GM21526 (cell line): ENCODE measurements at regions not wholly inside any gene's neighbourhood (a gene's known extent, or its start where the extent isn't known, plus 50 kb on each side); places are given as distances from the start of the nearest gene placed in this dataset.
"Not testable (repeated sequence)": the region's sequence is repeated elsewhere in the genome, so short reads cannot be mapped to it uniquely, and the experiment has no call there.

Experiments
- ATAC-seq: cut with Tn5 transposase; IDR thresholded peaks from one replicate; pipeline ENCODE4 v1.9.1; 2021; ENCODE audit warnings: moderate library complexity; ENCODE audit not compliant: unreplicated experiment, low FRiP score

- no peak for ATAC-seq
Observed at GRCh38 chr12:127480775-127481314, 786.1 kb upstream of the TMEM132C start.

- no peak for ATAC-seq
Observed at GRCh38 chr12:127482950-127483349, 784.0 kb upstream of the TMEM132C start.

- no peak for ATAC-seq
Observed at GRCh38 chr12:127485528-127485927, 781.4 kb upstream of the TMEM132C start.

- no peak for ATAC-seq
Observed at GRCh38 chr12:127487031-127487430, 779.9 kb upstream of the TMEM132C start.

GRCh38 chr12:127489061-127489460, 777.9 kb upstream of the TMEM132C start:
- ATAC-seq = no peak

GRCh38 chr12:127494961-127495915, 771.7 kb upstream of the TMEM132C start:
- ATAC-seq = no peak

GRCh38 chr12:127496255-127496654, 770.7 kb upstream of the TMEM132C start:
- no peak for ATAC-seq

GRCh38 chr12:127500512-127501035, 766.4 kb upstream of the TMEM132C start:
- ATAC-seq = no peak

- ATAC-seq = no peak
Observed at GRCh38 chr12:127501916-127502315, 765.1 kb upstream of the TMEM132C start.

GRCh38 chr12:127503246-127503645, 763.7 kb upstream of the TMEM132C start:
- no peak for ATAC-seq

GRCh38 chr12:127503996-127504395, 763.0 kb upstream of the TMEM132C start:
- ATAC-seq = not testable (repeated sequence)

- ATAC-seq = no peak
Observed at GRCh38 chr12:127504874-127505273, 762.1 kb upstream of the TMEM132C start.

- no peak for ATAC-seq
Observed at GRCh38 chr12:127507341-127507740, 759.6 kb upstream of the TMEM132C start.

- no peak for ATAC-seq
Observed at GRCh38 chr12:127509066-127509778, 757.7 kb upstream of the TMEM132C start.

- ATAC-seq = no peak
Observed at GRCh38 chr12:127515941-127516340, 751.0 kb upstream of the TMEM132C start.

GRCh38 chr12:127516467-127516866, 750.5 kb upstream of the TMEM132C start:
- no peak for ATAC-seq

GRCh38 chr12:127519779-127520178, 747.2 kb upstream of the TMEM132C start:
- ATAC-seq = no peak

- ATAC-seq = no peak
Observed at GRCh38 chr12:127526925-127527324, 740.0 kb upstream of the TMEM132C start.

GRCh38 chr12:127528551-127528950, 738.4 kb upstream of the TMEM132C start:
- no peak for ATAC-seq

- ATAC-seq = no peak
Observed at GRCh38 chr12:127531542-127531941, 735.4 kb upstream of the TMEM132C start.

- no peak for ATAC-seq
Observed at GRCh38 chr12:127533353-127533752, 733.6 kb upstream of the TMEM132C start.
